HCT116 (cell line): ENCODE measurements at regions not wholly inside any gene's neighbourhood (a gene's known extent, or its start where the extent isn't known, plus 50 kb on each side); places are given as distances from the start of the nearest gene placed in this dataset.

Experiments
- CBX3 ChIP-seq: IDR thresholded peaks from 2 replicates; pipeline ENCODE4 v1.6.1; 2012; ENCODE audit warnings: low read depth
- CTCF ChIP-seq, 3 experiments: fragments of 200-600 bp in 1 of 3; sonication (generic) in 1 of 3; IDR thresholded peaks in 2 of 3; conservative IDR thresholded peaks in 1 of 3; 2 replicates each; pipeline ENCODE4 v1.5.1; 2012 to 2017; ENCODE audit warnings: low read depth in 2 of 3, low read length in 2 of 3, antibody characterized with exemption in 1 of 3, borderline replicate concordance in 1 of 3, control low read depth in 1 of 3, mild to moderate bottlenecking in 1 of 3, mixed read lengths in 1 of 3, mixed run types in 1 of 3, moderate library complexity in 1 of 3; ENCODE audit not compliant: insufficient read depth in 1 of 3
- EGR1 ChIP-seq: IDR thresholded peaks from 2 replicates; pipeline ENCODE4 v1.6.1; 2012; ENCODE audit warnings: low read depth
- ELF1 ChIP-seq: IDR thresholded peaks from 2 replicates; pipeline ENCODE4 v1.6.1; 2012; ENCODE audit warnings: low read depth, borderline replicate concordance
- EZH2phosphoT487 ChIP-seq: fragments of 200-600 bp; IDR thresholded peaks from 2 replicates; pipeline ENCODE4 v1.6.1; 2018; ENCODE audit warnings: antibody characterized with exemption, borderline replicate concordance
- MAX ChIP-seq: IDR thresholded peaks from 2 replicates; pipeline ENCODE4 v1.6.1; 2012
- POLR2A ChIP-seq: IDR thresholded peaks from 2 replicates; pipeline ENCODE4 v1.7.0; 2011; ENCODE audit warnings: borderline replicate concordance; ENCODE audit not compliant: insufficient read depth, insufficient read length; ENCODE audit errors: extremely low read depth
- POLR2AphosphoS5 ChIP-seq: IDR thresholded peaks from 2 replicates; pipeline ENCODE4 v1.6.1; 2011; ENCODE audit warnings: mild to moderate bottlenecking, low read depth, low read length, moderate library complexity
- SIN3A ChIP-seq: IDR thresholded peaks from 2 replicates; pipeline ENCODE4 v1.6.1; 2012; ENCODE audit warnings: low read depth
- YY1 ChIP-seq: IDR thresholded peaks from 2 replicates; pipeline ENCODE4 v1.6.1; 2011; ENCODE audit warnings: low read length, low read depth, moderate library complexity, mild to moderate bottlenecking; ENCODE audit not compliant: insufficient replicate concordance; ENCODE audit errors: extremely low read depth
- ZNF274 ChIP-seq: fragments of 200-500 bp; sonication (Bioruptor generic); IDR thresholded peaks from 2 replicates; pipeline ENCODE4 v1.6.1; 2014; ENCODE audit warnings: mild to moderate bottlenecking, low read depth, low read length, inconsistent platforms

- TF ChIP-seq CTCF (IDR thresholded peaks at IDR 0.05 in 2 of 3, conservative IDR thresholded peaks at IDR 0.05 in 1 of 3; ENCODE audit: borderline replicate concordance in 1 of 3, insufficient read depth in 1 of 3, low read depth in 2 of 3, low read length in 2 of 3) (no peak), ELF1 (no peak), EGR1 (no peak), SIN3A (no peak), POLR2AphosphoS5 (no peak), YY1 (no peak), MAX (no peak), EZH2phosphoT487 (no peak), POLR2A (no peak), CBX3 (peak; percentile 17; the same call in 1 of the 2 replicates), ZNF274 (no peak)
Measured at GRCh38 chr12:90120627-90121026, 412.0 kb upstream of the ATP2B1 start.
